ENCODE measurements at regions not wholly inside any gene's neighbourhood (a gene's known extent, or its start where the extent isn't known, plus 50 kb on each side); places are given as distances from the start of the nearest gene placed in this dataset.

DNA sequence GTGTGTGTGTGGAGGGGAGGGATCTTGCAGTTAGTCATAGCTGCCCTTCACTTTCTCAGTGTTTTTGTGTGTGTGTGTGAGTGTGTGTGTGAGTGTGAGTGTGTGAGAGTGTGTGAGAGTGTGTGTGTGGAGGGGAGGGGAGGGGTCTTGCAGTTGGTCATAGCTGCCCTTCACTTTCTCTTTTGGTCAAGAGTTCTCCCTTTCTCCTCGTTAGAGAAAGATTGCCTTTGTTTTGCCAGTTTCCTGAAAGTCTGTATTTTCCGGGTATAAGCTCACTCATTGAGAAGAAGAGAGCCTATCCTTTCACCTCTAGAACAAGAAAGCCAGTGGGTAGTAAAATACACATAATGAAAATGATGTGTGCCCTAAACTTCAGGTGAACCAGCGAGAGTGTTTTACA, 75.2 kb upstream of the ENPP6 start:
- Histone ChIP-seq H3K4me3 (no peak overlapping the region), H3K27ac (no peak overlapping the region), H3K9me3 (no peaks in the 10 kb centered on the region), H3K4me1 (peaks cover 11% of the 10 kb centered on the region), H3K36me3 (no peaks in the 10 kb centered on the region), H3K27me3 (no peaks in the 10 kb centered on the region)
- TF ChIP-seq, protein P1, sequence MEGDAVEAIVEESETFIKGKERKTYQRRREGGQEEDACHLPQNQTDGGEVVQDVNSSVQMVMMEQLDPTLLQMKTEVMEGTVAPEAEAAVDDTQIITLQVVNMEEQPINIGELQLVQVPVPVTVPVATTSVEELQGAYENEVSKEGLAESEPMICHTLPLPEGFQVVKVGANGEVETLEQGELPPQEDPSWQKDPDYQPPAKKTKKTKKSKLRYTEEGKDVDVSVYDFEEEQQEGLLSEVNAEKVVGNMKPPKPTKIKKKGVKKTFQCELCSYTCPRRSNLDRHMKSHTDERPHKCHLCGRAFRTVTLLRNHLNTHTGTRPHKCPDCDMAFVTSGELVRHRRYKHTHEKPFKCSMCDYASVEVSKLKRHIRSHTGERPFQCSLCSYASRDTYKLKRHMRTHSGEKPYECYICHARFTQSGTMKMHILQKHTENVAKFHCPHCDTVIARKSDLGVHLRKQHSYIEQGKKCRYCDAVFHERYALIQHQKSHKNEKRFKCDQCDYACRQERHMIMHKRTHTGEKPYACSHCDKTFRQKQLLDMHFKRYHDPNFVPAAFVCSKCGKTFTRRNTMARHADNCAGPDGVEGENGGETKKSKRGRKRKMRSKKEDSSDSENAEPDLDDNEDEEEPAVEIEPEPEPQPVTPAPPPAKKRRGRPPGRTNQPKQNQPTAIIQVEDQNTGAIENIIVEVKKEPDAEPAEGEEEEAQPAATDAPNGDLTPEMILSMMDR (IDR thresholded peaks at IDR 0.05), result no peak
- intact Hi-C loops (cut with DNase I), result no loop called here
- ATAC-seq, result no peak
- DNase-seq, result no peak

DNA sequence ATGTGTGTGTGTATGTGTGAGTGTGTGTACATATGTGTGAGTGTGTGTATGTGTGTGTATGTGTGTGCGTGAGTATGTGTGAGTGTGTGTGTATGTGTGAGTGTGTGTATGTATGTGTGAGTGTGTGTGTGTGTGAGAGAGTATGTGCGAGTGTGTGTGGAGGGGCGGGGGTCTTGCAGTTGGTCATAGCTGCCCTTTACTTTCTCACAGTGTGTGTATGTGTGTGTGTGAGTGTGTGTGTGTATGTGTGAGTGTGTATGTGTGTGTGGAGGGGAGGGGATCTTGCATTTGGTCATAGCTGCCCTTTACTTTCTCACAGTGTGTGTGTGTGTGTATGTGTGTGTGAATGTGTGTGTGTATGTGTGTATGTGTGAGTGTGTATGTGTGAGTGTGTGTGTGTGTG, 74.8 kb upstream of the ENPP6 start:
- Histone ChIP-seq H3K9me3 (no peaks in the 10 kb centered on the region), H3K27me3 (no peaks in the 10 kb centered on the region), H3K36me3 (no peaks in the 10 kb centered on the region), H3K4me3 (no peak overlapping the region), H3K27ac (no peak overlapping the region), H3K4me1 (peaks cover 11% of the 10 kb centered on the region)
- DNase-seq, result no peak
- TF ChIP-seq, protein P1 (IDR thresholded peaks at IDR 0.05), result no peak
- intact Hi-C loops (cut with DNase I), result no loop called here
- ATAC-seq, result no peak

GRCh38 chr4:184289179-184289535, 71.5 kb upstream of the ENPP6 start:
- no peak for ATAC-seq
- H3K9me3 ChIP-seq, result no peaks in the 10 kb centered on the region
- TF ChIP-seq, protein P1 (IDR thresholded peaks at IDR 0.05), result no peak
- intact Hi-C loops (cut with DNase I), result no loop called here
- no peaks in the 10 kb centered on the region for H3K36me3 ChIP-seq
- no peak overlapping the region for H3K27ac ChIP-seq
- H3K27me3 ChIP-seq, result no peaks in the 10 kb centered on the region
- peaks cover 11% of the 10 kb centered on the region for H3K4me1 ChIP-seq
- H3K4me3 ChIP-seq, result no peak overlapping the region
- no peak for DNase-seq

DNA sequence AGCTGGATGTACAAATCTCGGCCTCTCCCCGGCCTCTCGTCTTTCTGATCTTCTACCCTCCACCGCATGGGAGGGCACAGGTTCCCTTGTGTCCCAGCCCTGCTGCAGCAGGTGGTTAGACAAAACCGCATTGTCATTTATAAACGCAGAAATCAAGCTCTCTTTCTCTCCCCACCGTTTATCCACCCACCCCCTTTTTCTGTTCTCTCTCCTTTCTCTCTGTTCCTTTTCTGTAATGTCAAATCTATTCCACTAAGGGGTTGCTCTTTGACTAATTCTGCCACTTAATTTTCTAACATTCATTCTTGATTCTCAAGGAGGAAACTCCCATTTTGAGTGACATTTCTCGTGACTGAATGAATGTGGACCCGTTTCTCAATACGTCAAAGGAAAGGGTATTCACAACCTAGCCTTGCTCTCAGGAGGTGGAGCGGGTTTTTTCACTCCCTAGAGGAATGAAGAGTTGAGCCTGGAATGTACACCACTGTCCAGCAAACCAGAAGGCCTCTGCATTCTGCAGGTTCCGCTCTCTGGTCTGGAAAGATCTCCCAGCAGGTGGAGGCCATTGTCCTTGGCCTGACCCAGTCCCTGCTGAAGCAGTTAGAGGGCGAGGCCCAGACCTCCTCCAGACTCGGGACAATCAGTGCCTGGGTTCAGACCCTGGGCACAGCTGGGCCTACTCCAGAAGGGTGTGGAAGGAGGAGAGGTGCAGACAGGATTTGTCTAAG, 70.9 kb upstream of the ENPP6 start:
- Histone ChIP-seq H3K4me3 (no peak overlapping the region), H3K9me3 (no peaks in the 10 kb centered on the region), H3K4me1 (peaks cover 14% of the 10 kb centered on the region), H3K27ac (peak overlapping the region; percentile 65), H3K27me3 (no peaks in the 10 kb centered on the region), H3K36me3 (no peaks in the 10 kb centered on the region)
- DNase-seq (no peak), ATAC-seq (peak; percentile 67)
- intact Hi-C loops (cut with DNase I), result no loop called here
- TF ChIP-seq, protein P1 (IDR thresholded peaks at IDR 0.05), result no peak

- H3K27ac ChIP-seq, result peak overlapping the region; percentile 65
- H3K27me3 ChIP-seq, result no peaks in the 10 kb centered on the region
- H3K4me1 ChIP-seq, result peaks cover 15% of the 10 kb centered on the region
- no peaks in the 10 kb centered on the region for H3K9me3 ChIP-seq
- ATAC-seq (peak; percentile 85), DNase-seq (no peak)
- intact Hi-C loops (cut with DNase I), result no loop called here
- TF ChIP-seq, protein P1 (IDR thresholded peaks at IDR 0.05), result peak; percentile 29
- no peak overlapping the region for H3K4me3 ChIP-seq
- H3K36me3 ChIP-seq, result no peaks in the 10 kb centered on the region
Measured at GRCh38 chr4:184287697-184288255, 70.1 kb upstream of the ENPP6 start.

All from upper lobe of right lung (tissue), 1 donor.